ENCODE measurements at regions not wholly inside any gene's neighbourhood (a gene's known extent, or its start where the extent isn't known, plus 50 kb on each side); places are given as distances from the start of the nearest gene placed in this dataset.
A peak's percentile ranks its signal among the peaks of the same experiment; 100 is the strongest.

GRCh38 chr2:8049176-8049575 lies 632.7 kb upstream of the ID2 start:
- DNase-seq (ENCODE audit: low read depth, low spot score) (no peak), ATAC-seq (no peak)
- Histone ChIP-seq H3K9me2 (ENCODE audit: insufficient read depth) (no peaks in the 10 kb centered on the region), H3K4me3 (replicated peaks in 1 of 2; ENCODE audit: low read depth in 1 of 2, low read length in 2 of 2) (no peak overlapping the region), H3K9ac (ENCODE audit: low read length) (no peak overlapping the region), H3K36me3 (ENCODE audit: control insufficient read depth in 1 of 2, insufficient read depth in 2 of 2, low read length in 2 of 2) (no peaks in the 10 kb centered on the region), H4K20me1 (ENCODE audit: insufficient read depth) (no peaks in the 10 kb centered on the region), H3K4me1 (ENCODE audit: control insufficient read depth in 1 of 2, insufficient read depth in 2 of 2, low read length in 2 of 2) (peaks cover 0 to 6% of the 10 kb centered on the region in 2 experiments; a peak in 1 of 4 replicates), H3K9me3 (ENCODE audit: control insufficient read depth in 1 of 2, insufficient read depth in 1 of 2, low read depth in 1 of 2, low read length in 2 of 2) (no peaks in the 10 kb centered on the region), H3K27me3 (ENCODE audit: insufficient read depth, low read length) (no peaks in the 10 kb centered on the region), H3K4me2 (ENCODE audit: low read length) (no peak overlapping the region), H3K27ac (ENCODE audit: low read depth, low read length) (no peak overlapping the region), H3K79me2 (ENCODE audit: insufficient read depth, low read length) (no peaks in the 10 kb centered on the region), H2AFZ (ENCODE audit: low read depth, low read length, poor library complexity, severe bottlenecking) (no peak overlapping the region)
- no TSS peak for BruUV-seq (replicated peaks)
- TF ChIP-seq JUND (IDR thresholded peaks at IDR 0.05) (no peak), EGR1 (IDR thresholded peaks at IDR 0.05; ENCODE audit: low read depth) (no peak), ZNF274 (IDR thresholded peaks at IDR 0.05; ENCODE audit: low read depth, low read length) (no peak), TCF7L2 (IDR thresholded peaks at IDR 0.05; ENCODE audit: borderline replicate concordance, extremely low read depth, insufficient read depth, insufficient read length) (no peak), CEBPB (IDR thresholded peaks at IDR 0.05; ENCODE audit: low read depth) (no peak), RAD21 (IDR thresholded peaks at IDR 0.05; ENCODE audit: low read depth) (no peak)
- TF ChIP-seq, protein P1, sequence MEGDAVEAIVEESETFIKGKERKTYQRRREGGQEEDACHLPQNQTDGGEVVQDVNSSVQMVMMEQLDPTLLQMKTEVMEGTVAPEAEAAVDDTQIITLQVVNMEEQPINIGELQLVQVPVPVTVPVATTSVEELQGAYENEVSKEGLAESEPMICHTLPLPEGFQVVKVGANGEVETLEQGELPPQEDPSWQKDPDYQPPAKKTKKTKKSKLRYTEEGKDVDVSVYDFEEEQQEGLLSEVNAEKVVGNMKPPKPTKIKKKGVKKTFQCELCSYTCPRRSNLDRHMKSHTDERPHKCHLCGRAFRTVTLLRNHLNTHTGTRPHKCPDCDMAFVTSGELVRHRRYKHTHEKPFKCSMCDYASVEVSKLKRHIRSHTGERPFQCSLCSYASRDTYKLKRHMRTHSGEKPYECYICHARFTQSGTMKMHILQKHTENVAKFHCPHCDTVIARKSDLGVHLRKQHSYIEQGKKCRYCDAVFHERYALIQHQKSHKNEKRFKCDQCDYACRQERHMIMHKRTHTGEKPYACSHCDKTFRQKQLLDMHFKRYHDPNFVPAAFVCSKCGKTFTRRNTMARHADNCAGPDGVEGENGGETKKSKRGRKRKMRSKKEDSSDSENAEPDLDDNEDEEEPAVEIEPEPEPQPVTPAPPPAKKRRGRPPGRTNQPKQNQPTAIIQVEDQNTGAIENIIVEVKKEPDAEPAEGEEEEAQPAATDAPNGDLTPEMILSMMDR (IDR thresholded peaks at IDR 0.05 in 2 of 3, conservative IDR thresholded peaks at IDR 0.05 in 1 of 3; ENCODE audit: borderline replicate concordance in 1 of 3, insufficient read depth in 1 of 3, low read depth in 2 of 3, low read length in 2 of 3): no peak
- CTCF ChIA-PET: no interaction called here
- intact Hi-C loops (cut with micrococcal nuclease): no loop called here
- POLR2A ChIA-PET: no interaction called here
- RAD21 ChIA-PET (ENCODE audit: low non-redundant PET in 1 of 2, low total read pairs in 2 of 2, uncharacterized antibody in 2 of 2, unreplicated experiment in 2 of 2): no interaction called here

DNA sequence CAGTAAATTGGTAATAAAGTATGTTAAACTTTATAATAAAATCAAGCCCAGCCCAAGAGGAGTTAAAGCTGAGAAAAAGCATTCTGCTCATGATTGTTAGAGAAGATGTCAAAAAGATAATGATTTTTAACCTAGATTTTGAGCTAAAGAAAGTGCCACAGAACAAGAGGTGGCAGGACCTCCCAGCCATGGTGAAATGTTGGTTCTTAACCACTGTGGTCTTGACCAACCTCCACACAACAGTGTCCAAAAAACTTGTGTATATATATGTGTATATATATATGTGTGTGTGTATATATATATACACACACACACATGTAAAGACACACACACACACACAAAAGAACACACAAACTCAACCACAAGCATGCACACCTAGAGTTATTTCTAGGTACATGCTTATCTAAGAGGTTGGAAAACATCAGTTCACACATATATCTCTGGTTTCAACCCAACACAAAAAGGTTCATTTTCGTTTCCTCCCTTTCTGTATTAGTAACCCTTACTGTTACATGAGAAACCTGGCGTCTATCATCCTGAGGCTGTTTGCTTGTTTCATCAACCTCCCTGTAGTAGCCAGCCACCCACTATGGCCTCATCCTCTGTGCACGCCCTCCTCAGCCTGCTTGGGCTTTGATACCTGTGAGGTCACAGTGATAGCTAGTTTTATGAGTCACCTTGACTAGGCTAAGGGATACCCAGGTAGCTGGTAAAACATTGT lies 631.8 kb upstream of the ID2 start:
- DNase-seq (ENCODE audit: low read depth, low spot score) (no peak), ATAC-seq (peak; percentile 47; the same call in 1 of the 2 replicates)
- Histone ChIP-seq H3K27ac (ENCODE audit: low read depth, low read length) (no peak overlapping the region), H3K79me2 (ENCODE audit: insufficient read depth, low read length) (no peaks in the 10 kb centered on the region), H3K4me2 (ENCODE audit: low read length) (no peak overlapping the region), H3K4me3 (replicated peaks in 1 of 2; ENCODE audit: low read depth in 1 of 2, low read length in 2 of 2) (no peak overlapping the region), H3K36me3 (ENCODE audit: control insufficient read depth in 1 of 2, insufficient read depth in 2 of 2, low read length in 2 of 2) (no peaks in the 10 kb centered on the region), H3K9ac (ENCODE audit: low read length) (no peak overlapping the region), H3K9me3 (ENCODE audit: control insufficient read depth in 1 of 2, insufficient read depth in 1 of 2, low read depth in 1 of 2, low read length in 2 of 2) (no peaks in the 10 kb centered on the region), H3K27me3 (ENCODE audit: insufficient read depth, low read length) (no peaks in the 10 kb centered on the region), H3K4me1 (ENCODE audit: control insufficient read depth in 1 of 2, insufficient read depth in 2 of 2, low read length in 2 of 2) (peaks cover 0 to 6% of the 10 kb centered on the region in 2 experiments; a peak in 1 of 4 replicates), H4K20me1 (ENCODE audit: insufficient read depth) (no peaks in the 10 kb centered on the region), H2AFZ (ENCODE audit: low read depth, low read length, poor library complexity, severe bottlenecking) (no peak overlapping the region), H3K9me2 (ENCODE audit: insufficient read depth) (no peaks in the 10 kb centered on the region)
- ChIA-PET POLR2A (no interaction called here), RAD21 (ENCODE audit: low non-redundant PET in 1 of 2, low total read pairs in 2 of 2, uncharacterized antibody in 2 of 2, unreplicated experiment in 2 of 2) (no interaction called here), CTCF (no interaction called here)
- no TSS peak for BruUV-seq (replicated peaks)
- TF ChIP-seq SRF (IDR thresholded peaks at IDR 0.05; ENCODE audit: low read depth) (no peak), REST (IDR thresholded peaks at IDR 0.05; ENCODE audit: low read depth) (no peak), RAD21 (IDR thresholded peaks at IDR 0.05; ENCODE audit: low read depth) (no peak), CEBPB (IDR thresholded peaks at IDR 0.05; ENCODE audit: low read depth) (no peak), FOSL1 (IDR thresholded peaks at IDR 0.05; ENCODE audit: low read depth) (no peak), JUND (IDR thresholded peaks at IDR 0.05) (no peak), ZBTB33 (IDR thresholded peaks at IDR 0.05; ENCODE audit: extremely low read depth, insufficient replicate concordance, low read length) (no peak), SP1 (IDR thresholded peaks at IDR 0.05; ENCODE audit: low read depth) (no peak)
- intact Hi-C loops (cut with micrococcal nuclease): no loop called here
